HG02678 (cell line): ENCODE measurements at regions not wholly inside any gene's neighbourhood (a gene's known extent, or its start where the extent isn't known, plus 50 kb on each side); places are given as distances from the start of the nearest gene placed in this dataset.

Experiments
- ATAC-seq: cut with Tn5 transposase; IDR thresholded peaks from one replicate; pipeline ENCODE4 v1.9.1; 2021; ENCODE audit warnings: mild to moderate bottlenecking, moderate library complexity; ENCODE audit not compliant: unreplicated experiment

DNA sequence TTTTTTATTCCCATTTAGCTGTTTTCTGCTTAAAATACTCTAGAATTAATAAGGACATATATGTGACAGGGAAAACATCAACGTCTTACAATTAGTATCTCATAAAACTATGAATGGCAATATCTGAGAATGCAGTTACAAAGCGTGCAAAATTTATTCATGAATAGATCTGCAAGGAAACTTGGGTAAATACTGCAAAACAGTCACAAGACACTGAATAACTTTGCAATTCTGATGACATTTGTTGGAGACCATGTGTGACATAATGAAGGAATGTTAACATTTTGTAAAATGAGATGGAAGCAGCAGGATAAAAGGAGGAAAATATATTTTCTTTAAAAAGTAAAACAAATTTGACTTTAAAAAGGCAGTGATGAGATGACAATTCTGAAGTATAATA lies 480.9 kb upstream of the SEMA6A start:
- ATAC-seq, result no peak

DNA sequence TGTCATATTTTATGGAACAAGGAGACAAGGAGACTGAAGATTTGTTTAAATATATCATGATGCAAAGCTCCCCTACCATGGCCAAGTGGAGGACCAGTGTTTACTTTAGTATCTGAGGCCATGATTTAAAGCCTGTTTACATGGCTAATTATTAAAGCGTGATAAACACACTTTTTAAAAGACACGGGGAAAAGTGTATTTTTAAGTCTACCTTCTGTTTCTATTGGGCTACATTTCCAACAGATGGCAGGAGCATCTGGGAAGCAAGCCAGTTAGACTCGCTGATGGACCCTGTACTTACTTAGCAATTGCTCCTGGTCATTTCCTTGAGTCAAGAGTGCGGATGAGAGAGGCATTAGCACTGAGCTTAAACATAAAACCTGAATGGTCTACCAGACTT lies 480.3 kb upstream of the SEMA6A start:
- no peak for ATAC-seq

- ATAC-seq, result no peak
Observed at GRCh38 chr5:117054141-117054540, 479.5 kb upstream of the SEMA6A start.

DNA sequence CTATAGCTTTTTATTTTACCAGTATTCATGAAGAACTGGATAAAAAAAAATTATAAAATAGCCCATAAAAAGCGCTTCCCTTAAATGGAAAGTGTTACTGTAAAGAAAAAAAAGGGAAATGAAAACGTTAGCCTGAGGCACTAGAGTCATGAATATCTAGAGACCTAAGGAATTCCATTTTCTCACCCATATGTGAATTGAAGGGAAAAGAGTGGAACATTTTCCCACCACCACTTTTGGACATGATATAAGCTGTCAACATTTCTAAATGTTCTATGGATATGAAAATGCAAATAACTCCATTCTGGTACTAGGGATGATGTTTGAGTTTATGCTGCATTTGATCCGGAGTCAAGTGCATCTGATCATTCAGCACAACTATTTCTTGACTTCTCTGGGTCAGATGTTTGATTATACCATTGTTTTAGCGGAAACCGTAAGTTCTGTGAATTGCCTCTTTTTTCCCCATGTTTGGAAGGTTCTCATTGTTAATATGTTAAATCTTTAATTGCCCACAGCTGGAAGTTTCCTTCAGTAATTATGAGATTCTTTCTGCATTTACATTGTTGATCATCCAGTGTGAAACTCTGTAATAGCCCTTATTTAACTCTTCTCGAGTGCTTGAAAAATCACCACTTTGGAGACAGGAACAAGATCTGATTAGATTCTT lies 467.4 kb upstream of the SEMA6A start:
- no peak for ATAC-seq

DNA sequence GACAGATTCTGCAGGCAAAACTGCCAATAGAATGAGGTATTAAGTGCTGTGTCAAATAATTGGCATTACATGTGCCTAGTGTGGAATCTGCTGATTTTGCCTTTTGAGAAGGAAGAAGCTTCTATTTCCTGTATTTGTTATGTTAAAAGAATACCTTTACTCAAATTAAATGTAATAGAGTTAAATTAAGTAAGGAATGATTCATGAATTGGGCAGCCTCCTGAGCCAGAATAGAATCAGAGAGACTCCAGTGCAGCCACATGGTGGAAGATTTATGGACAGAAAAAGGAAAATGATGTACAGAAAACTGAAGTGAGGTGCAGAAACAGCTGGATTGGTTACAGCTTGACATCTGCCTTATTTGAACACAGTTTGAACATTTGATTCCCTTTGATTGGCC lies 464.4 kb upstream of the SEMA6A start:
- no peak for ATAC-seq

- ATAC-seq, result no peak
Observed at GRCh38 chr5:117027384-117027783, 452.8 kb upstream of the SEMA6A start.

- no peak for ATAC-seq
Observed at GRCh38 chr5:117020999-117021398, 446.4 kb upstream of the SEMA6A start.

- no peak for ATAC-seq
Observed at GRCh38 chr5:117013280-117013877, 438.8 kb upstream of the SEMA6A start.

GRCh38 chr5:117010574-117010973 lies 436.0 kb upstream of the SEMA6A start:
- ATAC-seq, result no peak

GRCh38 chr5:116998024-116998423 lies 423.4 kb upstream of the SEMA6A start:
- no peak for ATAC-seq

GRCh38 chr5:116992681-116993080 lies 418.1 kb upstream of the SEMA6A start:
- ATAC-seq, result no peak

DNA sequence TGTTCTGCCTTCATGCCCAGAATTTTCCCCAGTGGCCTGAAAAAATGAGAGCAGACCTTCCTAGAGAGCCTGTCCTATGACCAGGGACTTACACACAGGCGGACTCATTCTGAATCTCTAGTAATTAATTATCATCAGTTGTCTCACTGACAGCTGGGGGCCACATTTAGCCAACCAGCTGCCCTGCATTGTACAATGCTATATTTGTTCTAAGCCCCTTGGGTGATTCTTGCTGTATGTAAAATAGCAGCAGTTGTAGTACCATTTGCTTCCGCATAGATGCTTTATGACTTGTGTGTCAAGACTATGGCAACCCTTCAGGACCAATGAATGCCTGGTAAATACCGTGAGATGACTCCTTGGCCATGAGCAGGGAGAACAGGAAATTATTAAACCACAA lies 415.4 kb upstream of the SEMA6A start:
- no peak for ATAC-seq

DNA sequence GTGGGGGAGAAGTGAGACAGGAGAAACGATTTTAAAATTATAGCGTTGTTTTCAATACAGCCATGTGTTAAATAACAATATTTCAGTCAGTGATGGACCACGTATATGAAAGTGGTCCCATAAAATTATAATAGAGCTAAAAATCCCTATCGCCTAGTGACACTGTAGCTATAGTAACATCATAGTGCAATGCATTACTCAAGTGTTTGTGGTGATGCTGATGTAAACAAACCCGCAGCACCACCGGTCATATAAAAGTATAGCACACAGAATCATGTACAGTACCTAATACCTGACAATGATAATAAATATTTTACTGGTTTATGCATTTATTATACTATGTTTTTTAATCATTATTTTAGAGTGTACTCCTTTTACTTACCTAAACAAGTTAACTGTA lies 407.4 kb upstream of the SEMA6A start:
- ATAC-seq, result no peak

- no peak for ATAC-seq
Observed at GRCh38 chr5:116980581-116980980, 406.0 kb upstream of the SEMA6A start.

DNA sequence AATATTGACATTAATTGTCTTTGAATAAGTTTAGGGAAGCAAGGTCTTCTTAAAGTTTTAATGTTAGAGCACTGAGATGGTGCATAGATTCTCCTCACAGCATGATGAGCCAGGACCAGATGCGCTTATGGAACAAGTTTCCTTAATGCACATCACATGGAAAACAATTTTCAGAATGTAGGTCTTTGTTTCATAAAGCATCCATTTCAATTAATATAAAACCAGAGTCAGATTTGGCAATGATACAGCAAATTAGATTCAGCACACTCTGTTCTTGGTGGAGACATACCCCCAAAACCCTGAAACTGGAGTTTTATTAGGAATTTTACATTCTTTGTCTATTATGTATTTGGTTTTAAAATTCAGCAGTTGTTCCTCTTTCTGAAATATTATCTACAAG lies 402.1 kb upstream of the SEMA6A start:
- ATAC-seq, result no peak

- no peak for ATAC-seq
Observed at GRCh38 chr5:116971131-116971530, 396.5 kb upstream of the SEMA6A start.

DNA sequence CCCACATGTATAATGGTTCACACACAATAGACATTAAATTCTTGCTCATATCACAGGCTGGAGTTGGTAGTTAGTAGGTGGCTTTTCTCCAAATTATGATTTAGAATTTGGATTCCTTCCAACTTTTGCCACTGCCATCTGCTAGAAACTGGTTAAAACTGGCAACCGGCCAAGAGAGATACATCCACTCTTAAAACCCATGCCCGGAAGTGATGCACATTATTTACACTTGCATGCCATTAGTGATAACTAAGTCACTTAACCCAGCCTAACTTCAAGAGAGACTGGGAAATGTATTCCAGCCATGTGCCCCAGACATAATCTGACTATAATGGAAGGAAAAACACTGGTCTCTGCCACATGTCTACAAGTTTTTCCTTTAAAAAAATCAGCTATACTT lies 395.7 kb upstream of the SEMA6A start:
- ATAC-seq, result no peak

GRCh38 chr5:116964438-116964837 lies 389.8 kb upstream of the SEMA6A start:
- no peak for ATAC-seq

GRCh38 chr5:116961021-116961420 lies 386.4 kb upstream of the SEMA6A start:
- ATAC-seq, result no peak

GRCh38 chr5:116959843-116960242 lies 385.2 kb upstream of the SEMA6A start:
- peak; percentile 73 for ATAC-seq

DNA sequence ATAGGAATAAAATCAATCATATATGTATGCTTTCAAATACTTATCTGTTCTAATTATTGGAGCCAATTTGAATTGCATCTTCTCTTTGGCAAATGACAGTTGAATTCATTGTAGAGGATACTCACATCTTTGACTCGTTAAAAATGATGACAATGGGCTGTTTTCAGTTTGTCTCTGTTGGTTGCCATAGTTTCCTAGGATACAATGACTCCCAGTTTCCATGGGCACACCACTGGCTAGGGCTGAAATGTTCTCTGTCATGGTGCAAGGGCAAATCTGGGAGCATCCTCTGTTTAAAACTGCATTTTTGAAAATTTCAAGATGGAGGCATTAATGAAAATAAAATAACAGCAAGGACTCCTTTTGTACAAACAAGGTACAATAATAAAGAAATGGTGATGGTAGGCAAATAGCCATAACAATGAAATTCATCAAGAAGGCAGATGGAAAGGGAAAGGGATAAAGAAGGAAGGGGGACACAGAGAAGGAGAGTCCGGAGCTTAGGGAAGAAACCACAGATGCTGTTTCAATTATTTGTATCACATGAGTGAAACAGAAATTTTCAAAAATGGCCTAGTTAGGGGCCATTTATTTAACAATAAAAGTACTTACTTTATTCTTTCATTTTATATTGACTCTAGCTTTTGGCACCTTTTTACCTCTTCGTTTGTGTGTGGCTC lies 378.8 kb upstream of the SEMA6A start:
- ATAC-seq, result no peak

DNA sequence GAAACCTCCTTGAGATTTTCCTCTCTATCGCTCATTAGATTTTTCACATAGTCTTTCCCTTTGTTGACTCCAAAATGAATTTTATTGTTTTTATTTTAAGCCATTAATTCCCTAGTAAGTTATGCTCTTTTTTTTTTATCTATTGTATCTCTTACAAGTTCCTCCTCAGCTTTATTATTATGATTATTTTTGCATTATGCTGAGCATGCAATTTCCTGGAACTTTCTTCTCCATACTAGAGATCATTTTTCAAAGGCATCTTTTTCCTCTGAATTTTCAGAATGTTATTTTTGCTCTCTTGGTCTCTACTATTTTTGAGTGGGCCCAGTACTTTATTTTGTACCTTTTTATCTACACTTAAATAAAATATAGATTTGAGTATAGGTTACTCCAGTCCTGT lies 376.6 kb upstream of the SEMA6A start:
- ATAC-seq, result no peak
